MCF 10A (cell line): ENCODE measurements at regions not wholly inside any gene's neighbourhood (a gene's known extent, or its start where the extent isn't known, plus 50 kb on each side); places are given as distances from the start of the nearest gene placed in this dataset.
A peak's percentile ranks its signal among the peaks of the same experiment; 100 is the strongest.

Source experiments
- BruUV-seq: library from RNA; stranded (reverse); fragments of 400-500 nt; replicated peaks from 2 replicates; lab custom pipeline; 2021; lab: Mats Ljungman, UMichigan
- CTCF ChIA-PET: fragments of 300-600 bp; sonication (Branson Sonifier 250); formaldehyde crosslinking; extraction: SDS; loops from one replicate; lab custom pipeline; 2021; ENCODE audit warnings: antibody characterized with exemption, inconsistent platforms; lab: Yijun Ruan, JAX
- POLR2A ChIA-PET: fragments of 300-600, 350-650 bp; sonication (Branson Sonifier 250); formaldehyde crosslinking; extraction: SDS; loops from one replicate; lab custom pipeline; 2020; ENCODE audit warnings: antibody characterized with exemption, inconsistent platforms; lab: Yijun Ruan, JAX
- DNase-seq: peaks from one replicate; pipeline ENCODE4 v3.0.0-alpha.2; 2018; ENCODE audit not compliant: unreplicated experiment
- H3K27ac Mint-ChIP-seq: one replicate; pipeline ENCODE4 v1.8.0; 2022; ENCODE audit warnings: mild to moderate bottlenecking, low read depth, mixed read lengths; ENCODE audit not compliant: unreplicated experiment
- H3K27me3 Mint-ChIP-seq: one replicate; pipeline ENCODE4 v1.8.0; 2022; ENCODE audit warnings: mixed read lengths; ENCODE audit not compliant: insufficient read depth, unreplicated experiment
- H3K36me3 Mint-ChIP-seq: one replicate; pipeline ENCODE4 v1.8.0; 2022; ENCODE audit warnings: mild to moderate bottlenecking, moderate library complexity, mixed read lengths; ENCODE audit not compliant: insufficient read depth, unreplicated experiment
- H3K4me1 Mint-ChIP-seq: one replicate; pipeline ENCODE4 v1.8.0; 2022; ENCODE audit warnings: mixed read lengths; ENCODE audit not compliant: insufficient read depth, unreplicated experiment
- H3K4me3 Mint-ChIP-seq: one replicate; pipeline ENCODE4 v1.8.0; 2022; ENCODE audit warnings: mild to moderate bottlenecking, moderate library complexity, mixed read lengths; ENCODE audit not compliant: unreplicated experiment
- H3K9me3 Mint-ChIP-seq: one replicate; pipeline ENCODE4 v1.8.0; 2022; ENCODE audit warnings: mixed read lengths; ENCODE audit not compliant: unreplicated experiment
- CTCF ChIP-seq: fragments of 200-600 bp; IDR thresholded peaks from one replicate; pipeline ENCODE4 v1.8.0; 2022; ENCODE audit warnings: antibody characterized with exemption, mild to moderate bottlenecking; ENCODE audit not compliant: unreplicated experiment
- intact Hi-C: fragments of 100-400 bp; cut with micrococcal nuclease; formaldehyde crosslinking; loops from 2 replicates; pipeline ENCODE4 v1.14.1; 2022

GRCh38 chr15:101543026-101543390, 53.5 kb upstream of the PCSK6 start:
- no peak for TF ChIP-seq CTCF
- intact Hi-C loops, result no loop called here
- no TSS peak for BruUV-seq
- Mint-ChIP-seq H3K27me3 (peaks cover 52% of the 10 kb centered on the region), H3K4me1 (no peaks in the 10 kb centered on the region), H3K4me3 (no peak overlapping the region), H3K9me3 (no peaks in the 10 kb centered on the region), H3K36me3 (no peaks in the 10 kb centered on the region), H3K27ac (no peak overlapping the region)
- POLR2A ChIA-PET, result no interaction called here
- DNase-seq, result no peak
- CTCF ChIA-PET, result no interaction called here

GRCh38 chr15:101542306-101543025, 53.0 kb upstream of the PCSK6 start:
- POLR2A ChIA-PET, result no interaction called here
- Mint-ChIP-seq H3K27ac (no peak overlapping the region), H3K4me1 (no peaks in the 10 kb centered on the region), H3K36me3 (no peaks in the 10 kb centered on the region), H3K9me3 (no peaks in the 10 kb centered on the region), H3K4me3 (no peak overlapping the region), H3K27me3 (peaks cover 47% of the 10 kb centered on the region)
- intact Hi-C loops, result no loop called here
- TF ChIP-seq CTCF, result no peak
- no TSS peak for BruUV-seq
- no peak for DNase-seq
- CTCF ChIA-PET, result no interaction called here

- CTCF ChIA-PET, result interaction anchor here (0.7 kb wide), 1 partner anchor 73 kb away, joined by 4 read pairs; no protein-coding TSS in a partner anchor
- intact Hi-C loops, result no loop called here
- no peaks in the 10 kb centered on the region for H3K36me3 Mint-ChIP-seq
- H3K27me3 Mint-ChIP-seq, result peaks cover 39% of the 10 kb centered on the region
- POLR2A ChIA-PET, result no interaction called here
- no peak overlapping the region for H3K4me3 Mint-ChIP-seq
- TF ChIP-seq CTCF, result no peak
- no peaks in the 10 kb centered on the region for H3K9me3 Mint-ChIP-seq
- no peak overlapping the region for H3K27ac Mint-ChIP-seq
- no TSS peak for BruUV-seq
- no peak for DNase-seq
- no peaks in the 10 kb centered on the region for H3K4me1 Mint-ChIP-seq
Measured at GRCh38 chr15:101541501-101542292, 52.2 kb upstream of the PCSK6 start.

GRCh38 chr15:101540480-101541239, 51.2 kb upstream of the PCSK6 start:
- Mint-ChIP-seq H3K4me1 (no peaks in the 10 kb centered on the region), H3K4me3 (no peak overlapping the region), H3K9me3 (no peaks in the 10 kb centered on the region), H3K36me3 (no peaks in the 10 kb centered on the region), H3K27ac (no peak overlapping the region), H3K27me3 (peaks cover 29% of the 10 kb centered on the region)
- DNase-seq, result peak; percentile 29
- ChIA-PET CTCF (interaction anchor here (0.7 kb wide), 1 partner anchor 74 kb away, joined by 4 read pairs; no protein-coding TSS in a partner anchor), POLR2A (no interaction called here)
- BruUV-seq, result no TSS peak
- intact Hi-C loops, result loop anchor here (1.0 kb wide), 1 partner anchor 101 kb away; no protein-coding TSS in a partner anchor
- TF ChIP-seq CTCF, result peak; percentile 5
